HG02759 (cell line): ENCODE measurements at regions not wholly inside any gene's neighbourhood (a gene's known extent, or its start where the extent isn't known, plus 50 kb on each side); places are given as distances from the start of the nearest gene placed in this dataset.

Source experiments
- ATAC-seq: cut with Tn5 transposase; IDR thresholded peaks from one replicate; pipeline ENCODE4 v1.9.1; 2021; ENCODE audit warnings: mild to moderate bottlenecking, moderate library complexity; ENCODE audit not compliant: unreplicated experiment

- ATAC-seq = no peak
Measured at GRCh38 chr4:13190093-13190721, 293.9 kb downstream of the RAB28 start.

GRCh38 chr4:13184199-13184598 lies 299.9 kb downstream of the RAB28 start:
- no peak for ATAC-seq

GRCh38 chr4:13182133-13182532 lies 302.0 kb downstream of the RAB28 start:
- no peak for ATAC-seq

DNA sequence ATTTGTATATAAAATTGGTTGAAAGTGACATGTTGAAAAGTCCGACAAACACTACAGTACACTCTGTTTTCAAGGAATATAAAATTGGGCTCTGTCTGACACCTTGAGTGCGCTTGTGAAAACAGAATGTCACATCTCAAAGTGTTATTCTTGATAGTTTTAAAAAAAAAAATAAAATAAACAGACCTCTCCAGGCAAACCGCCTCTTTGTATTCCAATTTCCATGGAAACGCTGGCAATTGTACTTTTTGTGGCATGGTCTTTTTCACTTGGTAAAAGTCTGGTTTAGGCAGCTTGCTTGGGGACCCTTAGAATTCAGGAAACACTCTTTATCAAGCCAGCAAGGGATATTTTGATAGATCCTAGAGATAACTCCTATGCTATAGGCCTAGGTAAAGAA lies 302.5 kb downstream of the RAB28 start:
- ATAC-seq = no peak

DNA sequence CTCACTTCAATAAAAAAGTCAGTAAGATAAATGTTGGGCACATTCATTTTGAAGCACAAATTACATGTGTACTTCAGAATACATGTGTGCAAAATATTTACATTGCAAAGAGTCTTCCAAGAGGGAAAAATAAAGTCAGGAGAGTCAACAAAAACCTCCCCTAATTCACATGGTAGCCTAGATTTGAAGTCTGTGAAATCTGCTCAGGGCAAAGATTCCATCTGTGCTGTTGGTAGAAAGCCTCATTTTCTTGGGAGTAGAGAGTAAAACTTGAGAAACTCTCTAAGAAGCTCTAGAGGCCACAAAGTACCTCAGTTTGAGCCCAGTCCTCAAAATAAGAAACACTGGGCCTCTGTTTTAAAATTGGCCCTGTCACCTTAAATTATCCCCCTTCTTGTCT lies 303.4 kb downstream of the RAB28 start:
- ATAC-seq = no peak

DNA sequence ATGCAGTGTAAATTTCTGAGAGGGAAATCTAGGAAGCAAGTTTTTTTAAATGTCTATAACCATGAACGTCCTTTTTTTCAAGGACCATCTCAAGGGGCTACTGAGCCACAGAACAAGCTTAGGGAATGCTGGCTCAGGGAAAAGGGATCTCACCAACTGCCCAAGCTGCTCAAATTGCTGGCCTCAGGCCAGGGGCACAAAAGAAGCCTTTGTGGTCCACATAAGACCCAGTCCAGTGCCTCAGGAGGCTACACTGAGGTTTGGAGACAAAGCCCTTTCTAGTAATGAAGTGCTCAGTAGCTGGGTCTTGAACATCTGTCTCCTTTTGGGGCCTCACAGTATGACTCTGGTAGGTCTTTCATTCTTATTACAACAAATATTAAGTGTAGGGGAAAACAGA lies 305.5 kb downstream of the RAB28 start:
- ATAC-seq = no peak

GRCh38 chr4:13176741-13177142 lies 307.4 kb downstream of the RAB28 start:
- ATAC-seq = no peak

- no peak for ATAC-seq
Measured at GRCh38 chr4:13174926-13175325, 309.2 kb downstream of the RAB28 start.

DNA sequence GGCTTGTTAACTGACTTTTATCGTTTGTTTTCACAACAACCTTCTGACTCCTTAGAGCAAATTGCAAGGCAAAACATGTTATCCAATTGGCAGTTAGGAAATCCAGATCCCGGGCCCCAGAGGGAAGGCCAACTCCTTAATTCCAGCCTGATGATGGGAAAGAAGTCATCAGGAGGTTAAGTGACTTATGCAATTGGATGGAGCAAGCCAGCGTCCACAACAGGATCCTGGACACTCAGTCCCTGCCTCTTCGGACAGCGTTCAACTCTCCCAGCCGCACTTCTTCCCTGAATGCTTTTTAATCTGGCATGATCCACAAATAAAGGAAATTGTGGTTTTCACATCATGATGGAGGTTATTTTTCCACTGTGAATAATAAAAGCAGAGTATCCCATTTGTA lies 310.1 kb downstream of the RAB28 start:
- ATAC-seq = no peak

- no peak for ATAC-seq
Measured at GRCh38 chr4:13171292-13172057, 312.7 kb downstream of the RAB28 start.

GRCh38 chr4:13169731-13170525 lies 314.2 kb downstream of the RAB28 start:
- no peak for ATAC-seq

DNA sequence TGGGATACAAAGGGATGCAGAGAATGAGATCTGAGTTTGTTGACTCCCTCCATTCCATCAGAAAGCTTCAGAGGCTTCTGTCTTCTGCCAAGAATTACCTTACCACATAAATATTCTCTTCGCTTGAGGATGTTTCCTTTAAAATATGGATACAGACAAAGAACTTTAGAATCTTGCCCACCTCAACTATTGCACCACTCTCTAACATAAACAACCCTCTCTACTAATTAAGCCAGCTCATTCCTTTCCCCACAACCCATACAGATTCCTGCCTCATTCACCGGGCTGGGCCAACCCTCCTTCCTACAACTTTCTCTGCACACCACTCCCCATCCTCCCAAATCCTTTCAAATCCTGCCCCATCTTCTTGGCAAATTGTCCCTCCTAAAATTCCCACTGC lies 315.8 kb downstream of the RAB28 start:
- ATAC-seq = no peak

DNA sequence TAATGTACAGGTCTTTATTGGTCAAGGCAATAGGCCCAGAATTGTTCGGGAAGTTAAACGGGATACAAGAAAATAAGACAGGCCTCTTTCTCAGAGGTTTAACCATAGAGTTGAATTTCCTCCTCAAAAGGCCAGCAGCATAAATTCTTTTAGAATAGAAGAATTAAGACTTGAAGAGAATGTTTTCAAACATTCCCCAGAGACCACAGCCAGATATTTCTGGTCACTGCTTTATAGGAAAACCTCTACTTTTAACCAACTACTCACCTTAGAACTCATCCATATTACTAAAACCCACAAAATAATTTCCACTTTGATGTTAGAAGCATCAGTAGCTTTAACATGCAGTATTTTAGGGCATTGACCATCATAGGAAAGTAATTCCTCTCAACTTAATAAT lies 317.9 kb downstream of the RAB28 start:
- no peak for ATAC-seq

DNA sequence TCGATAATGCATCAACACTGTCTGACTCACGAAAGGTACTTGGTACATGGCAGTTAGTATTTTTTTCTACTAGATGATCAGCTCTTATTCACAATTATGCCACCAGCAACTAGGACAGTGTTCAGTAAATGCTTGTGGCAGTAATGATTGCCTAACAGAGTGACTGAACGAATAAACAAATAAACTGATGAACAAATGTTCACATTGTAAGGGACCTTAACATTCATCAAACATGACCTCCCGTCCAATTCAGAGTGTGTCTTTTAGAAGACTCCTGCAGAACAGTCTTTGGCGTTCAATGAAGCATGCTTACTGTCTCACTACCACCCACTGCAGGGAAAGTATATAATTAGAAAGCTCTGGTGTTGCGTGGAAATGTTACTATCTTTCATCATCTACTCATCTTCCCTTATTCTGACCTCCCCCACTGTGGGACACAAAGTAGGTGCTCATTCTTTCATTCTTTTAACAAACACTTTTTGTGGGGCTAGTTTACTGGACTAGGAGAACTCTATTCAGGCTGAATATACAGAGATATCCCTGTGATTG lies 319.3 kb downstream of the RAB28 start:
- no peak for ATAC-seq

GRCh38 chr4:13162886-13163285 lies 321.3 kb downstream of the RAB28 start:
- ATAC-seq = no peak

DNA sequence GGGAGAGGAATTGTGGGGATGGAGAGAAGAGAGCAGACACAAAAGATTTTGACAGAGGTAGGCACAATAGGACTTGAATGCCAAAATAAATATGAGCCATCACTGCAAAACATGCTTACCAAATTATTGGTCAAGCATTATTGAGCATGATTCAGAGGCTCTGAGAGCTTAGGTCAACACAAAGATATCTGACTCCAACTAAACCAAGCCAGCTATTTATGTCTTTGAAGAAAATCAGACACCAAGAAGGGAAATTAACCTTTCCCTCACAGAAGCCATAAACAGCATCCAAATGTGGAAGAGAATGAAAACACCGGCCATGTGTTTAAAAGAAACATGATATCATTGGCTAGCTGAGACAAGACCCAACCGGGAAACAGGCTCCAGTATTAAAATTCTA lies 323.2 kb downstream of the RAB28 start:
- no peak for ATAC-seq

DNA sequence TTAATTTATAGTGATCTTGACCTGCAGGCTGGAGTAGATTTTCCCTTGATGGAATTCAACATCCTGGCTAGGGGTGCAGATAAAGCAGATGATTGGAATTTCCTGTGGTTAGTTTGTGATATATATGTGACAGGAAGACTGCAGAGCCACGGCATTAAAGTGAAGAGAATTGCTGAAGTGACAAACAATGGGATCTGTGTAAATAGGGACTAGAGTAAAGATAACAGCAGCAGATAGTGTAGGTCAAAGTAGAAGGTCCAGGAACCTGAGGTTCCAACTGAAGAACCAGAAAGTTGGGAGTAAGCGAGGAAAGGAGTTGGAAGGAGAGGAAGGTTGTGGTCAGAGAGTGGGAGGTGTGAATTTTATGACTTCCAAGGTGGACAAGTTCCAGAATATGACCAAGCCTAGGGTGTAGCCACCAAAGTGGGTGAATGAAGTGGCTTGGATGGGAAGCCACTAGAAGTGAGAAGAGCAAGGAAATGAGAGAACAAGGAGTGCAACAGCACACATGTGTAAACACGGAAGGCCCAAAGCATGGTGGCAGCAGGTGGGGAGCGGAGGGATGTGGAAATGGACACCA lies 325.0 kb downstream of the RAB28 start:
- no peak for ATAC-seq

GRCh38 chr4:13151194-13151593 lies 332.9 kb downstream of the RAB28 start:
- ATAC-seq = no peak

DNA sequence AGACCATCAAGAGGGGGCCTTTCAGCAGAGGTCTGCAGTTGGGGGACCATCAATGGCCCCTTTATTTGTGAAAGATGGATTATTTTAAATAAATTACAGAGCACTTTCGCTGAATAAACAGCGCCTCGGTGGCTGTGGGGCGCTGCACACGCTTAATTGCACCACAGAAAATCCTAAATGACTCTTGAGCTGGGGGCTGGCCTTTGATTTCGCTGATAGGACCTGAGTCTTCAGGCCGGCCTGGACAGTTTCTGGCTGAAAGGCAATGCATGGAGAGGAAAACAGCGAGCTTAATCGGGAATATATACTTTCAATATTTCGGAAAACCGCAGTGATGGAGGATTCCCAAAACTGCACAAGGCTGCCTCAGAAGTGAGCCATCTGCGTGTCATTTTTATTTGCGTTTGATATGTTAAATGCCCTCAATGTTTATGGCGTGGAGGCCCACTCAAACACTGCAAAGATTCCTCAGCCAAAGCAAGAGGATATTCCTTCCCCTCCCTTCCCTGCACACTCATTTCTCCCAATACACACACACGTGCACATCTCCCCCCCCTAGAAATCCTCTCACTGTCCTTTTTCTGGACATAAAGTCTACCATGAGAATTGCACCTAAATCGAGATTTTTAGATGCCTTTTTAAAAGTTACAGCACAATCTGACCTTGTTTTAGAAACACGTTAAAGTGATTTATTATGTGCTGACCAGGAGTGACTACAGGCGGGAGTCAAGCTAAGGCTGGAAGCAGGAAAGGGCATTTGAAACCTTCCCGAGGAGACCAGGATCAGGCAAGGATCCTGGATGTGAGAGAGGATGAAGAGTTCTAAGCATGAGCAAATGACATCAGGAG lies 340.7 kb downstream of the RAB28 start:
- no peak for ATAC-seq

GRCh38 chr4:13142726-13143125 lies 341.4 kb downstream of the RAB28 start:
- ATAC-seq = no peak
